SIG-M5 treated with dmso at 0.1 percent for 504 hours (cell line): ENCODE measurements at regions not wholly inside any gene's neighbourhood (a gene's known extent, or its start where the extent isn't known, plus 50 kb on each side); places are given as distances from the start of the nearest gene placed in this dataset.

Experiments
- DNase-seq: peaks from one replicate; lab custom pipeline; 2025; ENCODE audit not compliant: unreplicated experiment; lab: John Stamatoyannopoulos, UW

- DNase-seq = no peak
These were observed 481.9 kb downstream of the ARHGEF28 start for GRCh38 chr5:74107899-74108298.

- DNase-seq = no peak
These were observed 479.3 kb downstream of the ARHGEF28 start for GRCh38 chr5:74105126-74105780.

- DNase-seq = no peak
These were observed 477.4 kb downstream of the ARHGEF28 start for GRCh38 chr5:74103131-74104023.

- no peak for DNase-seq
These were observed 474.3 kb downstream of the ARHGEF28 start for GRCh38 chr5:74100268-74100665.

- no peak for DNase-seq
These were observed 473.7 kb downstream of the ARHGEF28 start for GRCh38 chr5:74099538-74100267.

- DNase-seq = no peak
These were observed 472.9 kb downstream of the ARHGEF28 start for GRCh38 chr5:74098941-74099340.

GRCh38 chr5:74098456-74098855 lies 472.5 kb downstream of the ARHGEF28 start:
- DNase-seq = no peak

GRCh38 chr5:74096325-74096724 lies 470.3 kb downstream of the ARHGEF28 start:
- DNase-seq = no peak

GRCh38 chr5:74095871-74096270 lies 469.9 kb downstream of the ARHGEF28 start:
- no peak for DNase-seq

GRCh38 chr5:74094782-74095108 lies 468.7 kb downstream of the ARHGEF28 start:
- no peak for DNase-seq

- no peak for DNase-seq
These were observed 468.2 kb downstream of the ARHGEF28 start for GRCh38 chr5:74094096-74094781.

GRCh38 chr5:74093561-74093960 lies 467.6 kb downstream of the ARHGEF28 start:
- no peak for DNase-seq

GRCh38 chr5:74092766-74093165 lies 466.8 kb downstream of the ARHGEF28 start:
- DNase-seq = no peak

GRCh38 chr5:74085782-74086181 lies 459.8 kb downstream of the ARHGEF28 start:
- no peak for DNase-seq

- DNase-seq = no peak
These were observed 459.2 kb downstream of the ARHGEF28 start for GRCh38 chr5:74085186-74085585.

GRCh38 chr5:74083096-74083791 lies 457.2 kb downstream of the ARHGEF28 start:
- DNase-seq = no peak

- no peak for DNase-seq
These were observed 456.6 kb downstream of the ARHGEF28 start for GRCh38 chr5:74082512-74083055.

GRCh38 chr5:74081126-74081525 lies 455.1 kb downstream of the ARHGEF28 start:
- DNase-seq = no peak

GRCh38 chr5:74079971-74080556 lies 454.1 kb downstream of the ARHGEF28 start:
- no peak for DNase-seq
